HCT116 (cell line): ENCODE measurements at regions not wholly inside any gene's neighbourhood (a gene's known extent, or its start where the extent isn't known, plus 50 kb on each side); places are given as distances from the start of the nearest gene placed in this dataset.

Source experiments
- ATAC-seq: fragments of 200-7000 bp; cut with Tn5 transposase; 2 replicates; pipeline ENCODE4 v1.9.1; 2020; ENCODE audit warnings: mild to moderate bottlenecking, moderate library complexity
- BruUV-seq: library from RNA; stranded (reverse); fragments of 400-500 nt; replicated peaks from 2 replicates; lab custom pipeline; 2021; lab: Mats Ljungman, UMichigan
- CTCF ChIA-PET: fragments of 300-600 bp; sonication (Branson Sonifier 250); formaldehyde crosslinking; loops from one replicate; lab custom pipeline; 2021; ENCODE audit warnings: antibody characterized with exemption; lab: Charles Lee
- POLR2A ChIA-PET: fragments of 300-600, 350-600 bp; sonication (Branson Sonifier 250); formaldehyde crosslinking; loops from one replicate; lab custom pipeline; 2021; ENCODE audit warnings: antibody characterized with exemption; lab: Charles Lee
- RAD21 ChIA-PET, 2 experiments: fragments of 300-600 bp; sonication (Branson Sonifier 250); formaldehyde crosslinking; loops; one replicate each; lab custom pipeline; 2023; ENCODE audit warnings: low total read pairs in 2 of 2; ENCODE audit not compliant: uncharacterized antibody in 2 of 2, unreplicated experiment in 2 of 2, low non-redundant PET in 1 of 2; lab: Charles Lee
- DNase-seq: peaks from one replicate; pipeline ENCODE4 v3.0.0-alpha.2; 2010; ENCODE audit warnings: low read depth, low spot score
- H2AFZ ChIP-seq: fragments of 200-600 bp; shearing (Covaris generic), sonication (generic); 2 replicates; pipeline ENCODE4 v1.6.1; 2017; ENCODE audit warnings: low read depth, mixed run types, mixed read lengths, antibody characterized with exemption, low read length; ENCODE audit not compliant: poor library complexity, severe bottlenecking
- H3K27ac ChIP-seq: 2 replicates; pipeline ENCODE4 v1.5.1; 2012; ENCODE audit warnings: low read depth, low read length
- H3K27me3 ChIP-seq: fragments of 200-600 bp; sonication (generic); 2 replicates; pipeline ENCODE4 v1.6.1; 2016; ENCODE audit warnings: mixed run types, low read length, mixed read lengths; ENCODE audit not compliant: insufficient read depth
- H3K36me3 ChIP-seq, 2 experiments: fragments of 200-500 bp in 1 of 2; fragments of 200-600 bp in 1 of 2; sonication (Bioruptor generic) in 1 of 2; sonication (generic) in 1 of 2; 2 replicates each; pipeline versions ENCODE4 v1.5.1 to v1.6.1; 2014 to 2016; ENCODE audit warnings: low read length in 2 of 2, inconsistent platforms in 1 of 2, mixed read lengths in 1 of 2, mixed run types in 1 of 2; ENCODE audit not compliant: insufficient read depth in 2 of 2, control insufficient read depth in 1 of 2
- H3K4me1 ChIP-seq, 2 experiments: fragments of 200-600 bp in 1 of 2; sonication (generic) in 1 of 2; 2 replicates each; pipeline versions ENCODE4 v1.5.1 to v1.6.1; 2012 to 2017; ENCODE audit warnings: low read length in 2 of 2, inconsistent platforms in 1 of 2, mild to moderate bottlenecking in 1 of 2, mixed read lengths in 1 of 2, mixed run types in 1 of 2, moderate library complexity in 1 of 2; ENCODE audit not compliant: insufficient read depth in 2 of 2, control insufficient read depth in 1 of 2
- H3K4me2 ChIP-seq: fragments of 200-600 bp; sonication (generic); 2 replicates; pipeline ENCODE4 v1.6.1; 2017; ENCODE audit warnings: mixed run types, low read length, mixed read lengths
- H3K4me3 ChIP-seq, 2 experiments: fragments of 200-600 bp in 1 of 2; sonication (generic) in 1 of 2; replicated peaks in 1 of 2; 2 replicates each; pipeline ENCODE4 v1.5.1; 2011 to 2016; ENCODE audit warnings: low read length in 2 of 2, control low read depth in 1 of 2, low read depth in 1 of 2, mild to moderate bottlenecking in 1 of 2, mixed read lengths in 1 of 2, mixed run types in 1 of 2
- H3K79me2 ChIP-seq: fragments of 200-600 bp; sonication (generic); 2 replicates; pipeline ENCODE4 v1.6.1; 2017; ENCODE audit warnings: mild to moderate bottlenecking, mixed run types, low read length, moderate library complexity, mixed read lengths; ENCODE audit not compliant: insufficient read depth
- H3K9ac ChIP-seq: fragments of 200-600 bp; sonication (generic); 2 replicates; pipeline ENCODE4 v1.6.1; 2016; ENCODE audit warnings: low read length, mixed read lengths
- H3K9me2 ChIP-seq: fragments of 200-600 bp; sonication (generic), shearing (Covaris generic); 2 replicates; pipeline ENCODE4 v1.6.1; 2017; ENCODE audit warnings: mixed run types, mild to moderate bottlenecking, moderate library complexity; ENCODE audit not compliant: insufficient read depth
- H3K9me3 ChIP-seq, 2 experiments: fragments of 200-500 bp in 1 of 2; fragments of 200-600 bp in 1 of 2; sonication (Bioruptor generic) in 1 of 2; sonication (generic) in 1 of 2; 2 replicates each; pipeline ENCODE4 v1.6.1; 2014 to 2017; ENCODE audit warnings: low read length in 2 of 2, mixed read lengths in 2 of 2, inconsistent platforms in 1 of 2, low read depth in 1 of 2, mild to moderate bottlenecking in 1 of 2, mixed run types in 1 of 2, moderate library complexity in 1 of 2; ENCODE audit not compliant: control insufficient read depth in 1 of 2, insufficient read depth in 1 of 2
- H4K20me1 ChIP-seq: fragments of 200-600 bp; sonication (generic), shearing (Covaris generic); 2 replicates; pipeline ENCODE4 v1.6.1; 2017; ENCODE audit warnings: mixed run types, mild to moderate bottlenecking, moderate library complexity; ENCODE audit not compliant: insufficient read depth
- CBX3 ChIP-seq: IDR thresholded peaks from 2 replicates; pipeline ENCODE4 v1.6.1; 2012; ENCODE audit warnings: low read depth
- CTCF ChIP-seq, 3 experiments: fragments of 200-600 bp in 1 of 3; sonication (generic) in 1 of 3; IDR thresholded peaks in 2 of 3; conservative IDR thresholded peaks in 1 of 3; 2 replicates each; pipeline ENCODE4 v1.5.1; 2012 to 2017; ENCODE audit warnings: low read depth in 2 of 3, low read length in 2 of 3, antibody characterized with exemption in 1 of 3, borderline replicate concordance in 1 of 3, control low read depth in 1 of 3, mild to moderate bottlenecking in 1 of 3, mixed read lengths in 1 of 3, mixed run types in 1 of 3, moderate library complexity in 1 of 3; ENCODE audit not compliant: insufficient read depth in 1 of 3
- EZH2phosphoT487 ChIP-seq: fragments of 200-600 bp; IDR thresholded peaks from 2 replicates; pipeline ENCODE4 v1.6.1; 2018; ENCODE audit warnings: antibody characterized with exemption, borderline replicate concordance
- JUND ChIP-seq: IDR thresholded peaks from 2 replicates; pipeline ENCODE4 v1.6.1; 2012
- RAD21 ChIP-seq: IDR thresholded peaks from 2 replicates; pipeline ENCODE4 v1.6.1; 2012; ENCODE audit warnings: low read depth, mild to moderate bottlenecking
- SRF ChIP-seq: IDR thresholded peaks from 2 replicates; pipeline ENCODE4 v1.6.1; 2012; ENCODE audit warnings: low read depth
- ZBTB33 ChIP-seq: IDR thresholded peaks from 2 replicates; pipeline ENCODE4 v1.6.1; 2011; ENCODE audit warnings: mild to moderate bottlenecking, low read length, moderate library complexity; ENCODE audit not compliant: insufficient replicate concordance; ENCODE audit errors: extremely low read depth
- intact Hi-C: fragments of 100-400 bp; cut with micrococcal nuclease; formaldehyde crosslinking; loops from 2 replicates; pipeline ENCODE4 v1.10.0; 2022

- intact Hi-C loops, result no loop called here
- H3K36me3 ChIP-seq, result no peaks in the 10 kb centered on the region
- H3K9me3 ChIP-seq, result no peaks in the 10 kb centered on the region
- DNase-seq (no peak), ATAC-seq (no peak)
- POLR2A ChIA-PET, result no interaction called here
- no TSS peak for BruUV-seq
- no peak overlapping the region for H3K9ac ChIP-seq
- TF ChIP-seq RAD21 (no peak), CTCF (IDR thresholded peaks at IDR 0.05 in 2 of 3, conservative IDR thresholded peaks at IDR 0.05 in 1 of 3; ENCODE audit: borderline replicate concordance in 1 of 3, insufficient read depth in 1 of 3, low read depth in 2 of 3, low read length in 2 of 3) (no peak), JUND (no peak), SRF (no peak), ZBTB33 (no peak), CBX3 (no peak), EZH2phosphoT487 (no peak)
- CTCF ChIA-PET, result no interaction called here
- no peak overlapping the region for H3K4me2 ChIP-seq
- RAD21 ChIA-PET, result no interaction called here
- H3K4me1 ChIP-seq, result no peaks in the 10 kb centered on the region
- no peak overlapping the region for H3K4me3 ChIP-seq
- no peaks in the 10 kb centered on the region for H3K79me2 ChIP-seq
- no peak overlapping the region for H2AFZ ChIP-seq
- no peaks in the 10 kb centered on the region for H3K9me2 ChIP-seq
- no peaks in the 10 kb centered on the region for H3K27me3 ChIP-seq
- no peaks in the 10 kb centered on the region for H4K20me1 ChIP-seq
- no peak overlapping the region for H3K27ac ChIP-seq
Measured at GRCh38 chr6:103456652-103457051, 1403.1 kb downstream of the HACE1 start.
